Stimulated activated CD4-positive, alpha-beta T cell treated with anti-CD3 and anti-CD28 coated beads, Interleukin-4, amount 100 ng/mL, for 4 hours (primary cell): ENCODE measurements at regions not wholly inside any gene's neighbourhood (a gene's known extent, or its start where the extent isn't known, plus 50 kb on each side); places are given as distances from the start of the nearest gene placed in this dataset.
"Not testable (repeated sequence)": the region's sequence is repeated elsewhere in the genome, so short reads cannot be mapped to it uniquely, and the experiment has no call there.

Experiments used
- DNase-seq, 2 experiments: peaks; one replicate each; pipeline ENCODE4 v3.0.0-alpha.2; 2020

DNA sequence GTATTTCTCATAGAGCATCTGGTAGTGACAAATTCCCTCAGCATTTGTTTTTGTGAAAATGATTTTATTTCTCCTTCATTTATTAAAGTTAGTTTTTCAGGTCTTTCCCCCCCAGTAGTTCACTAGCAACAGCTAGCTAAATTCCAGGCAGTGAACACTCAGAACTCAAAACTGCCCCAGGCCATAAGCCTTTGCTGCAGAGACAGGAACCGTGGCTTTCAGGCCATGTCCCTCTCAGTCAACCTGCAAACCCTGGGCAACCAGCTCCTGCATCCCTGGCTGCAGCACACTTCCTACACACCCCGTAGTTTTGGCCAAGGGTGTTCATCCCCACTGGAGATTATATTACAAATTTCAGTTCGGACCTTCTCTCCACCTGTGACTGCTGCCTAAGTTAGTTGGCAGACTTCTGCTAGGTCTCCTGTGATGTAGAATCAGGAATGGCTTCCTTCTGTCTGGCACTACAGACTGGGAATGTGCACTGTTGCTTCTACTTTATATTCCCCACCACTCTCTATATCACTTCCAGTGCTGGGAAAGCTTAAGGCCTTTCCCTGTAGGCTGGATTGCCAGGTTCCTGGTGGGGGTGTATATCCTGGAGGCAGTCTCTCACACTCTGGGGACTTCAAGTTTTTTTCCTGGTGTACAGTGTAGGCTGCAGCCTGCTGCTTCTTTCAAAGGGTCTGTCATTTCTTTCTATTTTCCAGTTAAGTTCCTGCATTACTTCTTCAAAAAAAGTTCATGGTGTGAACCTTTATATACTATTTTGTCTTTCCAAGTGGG lies 924.4 kb upstream of the LRFN5 start:
- no peak for DNase-seq

DNA sequence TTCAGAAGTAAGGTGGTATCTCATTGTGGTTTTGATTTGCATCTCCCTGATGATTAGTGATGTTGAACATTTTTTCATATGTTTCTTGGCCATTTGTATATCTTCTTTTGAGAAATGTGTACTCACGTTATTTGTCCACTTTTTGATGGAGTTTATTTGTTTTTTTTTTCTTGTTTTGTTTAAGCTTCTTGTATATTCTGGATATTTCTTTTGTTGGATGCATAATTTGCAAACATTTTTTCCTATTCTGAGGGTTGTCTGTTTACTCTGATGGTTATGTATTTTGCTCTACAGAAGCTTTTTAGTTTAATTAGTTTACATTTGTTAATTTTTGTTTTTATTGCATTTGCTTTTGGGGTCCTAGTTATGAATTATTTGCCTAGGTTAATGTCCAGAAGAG lies 927.4 kb upstream of the LRFN5 start:
- DNase-seq, result no peak

DNA sequence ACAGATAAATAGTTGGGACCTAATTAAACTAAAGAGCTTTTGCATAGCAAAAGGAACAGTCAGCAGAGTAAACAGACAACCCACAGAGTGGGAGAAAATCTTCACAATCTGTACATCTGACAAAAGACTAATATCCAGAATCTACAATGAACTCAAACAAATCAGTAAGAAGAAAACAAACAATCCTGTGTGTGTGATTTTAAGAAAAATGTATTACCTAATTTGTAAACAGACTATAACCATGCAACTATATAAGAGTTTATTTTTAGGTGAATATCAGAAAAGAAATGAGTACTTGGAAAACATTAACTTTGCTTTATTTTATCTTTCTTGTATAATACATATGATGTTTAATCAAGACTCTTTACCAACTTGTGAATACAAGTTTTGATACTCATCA lies 929.5 kb upstream of the LRFN5 start:
- DNase-seq, result not testable (repeated sequence)

DNA sequence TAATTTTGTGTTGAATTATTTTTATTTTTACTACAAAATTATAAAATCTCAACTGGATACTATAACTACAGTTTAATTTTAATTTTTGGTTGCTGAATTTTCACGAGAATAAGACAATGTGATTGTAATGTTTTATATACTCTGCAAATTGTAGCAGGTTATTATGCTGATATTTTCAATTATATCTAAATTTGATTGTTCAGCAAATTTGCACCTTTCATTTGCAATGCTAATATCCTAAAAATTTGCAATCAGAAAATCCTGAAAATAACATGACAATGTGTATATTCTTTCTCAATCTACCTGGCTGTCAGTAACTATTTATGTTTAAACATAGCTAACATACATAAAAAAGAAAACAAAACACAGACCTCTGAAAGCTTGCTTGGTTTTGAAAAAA lies 932.2 kb upstream of the LRFN5 start:
- no peak for DNase-seq

DNA sequence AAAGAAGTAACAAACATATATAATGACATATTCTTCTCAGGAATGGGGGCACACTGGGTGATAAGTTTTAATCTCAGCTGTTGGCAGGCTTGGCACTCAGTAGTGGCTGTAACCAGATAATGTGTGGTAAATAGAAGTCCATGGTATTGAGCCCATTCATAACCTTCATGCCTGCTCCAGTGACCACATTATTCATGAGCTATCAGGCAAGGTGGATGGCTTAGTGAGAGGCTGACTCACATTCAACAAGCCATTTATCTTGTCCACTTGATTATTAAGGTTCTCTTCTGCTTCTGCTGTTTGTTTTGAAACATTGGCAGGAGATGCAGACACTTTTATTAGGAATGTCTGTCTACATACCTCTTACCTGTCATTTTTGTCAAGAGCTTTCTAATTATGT lies 950.4 kb upstream of the LRFN5 start:
- no peak for DNase-seq

DNA sequence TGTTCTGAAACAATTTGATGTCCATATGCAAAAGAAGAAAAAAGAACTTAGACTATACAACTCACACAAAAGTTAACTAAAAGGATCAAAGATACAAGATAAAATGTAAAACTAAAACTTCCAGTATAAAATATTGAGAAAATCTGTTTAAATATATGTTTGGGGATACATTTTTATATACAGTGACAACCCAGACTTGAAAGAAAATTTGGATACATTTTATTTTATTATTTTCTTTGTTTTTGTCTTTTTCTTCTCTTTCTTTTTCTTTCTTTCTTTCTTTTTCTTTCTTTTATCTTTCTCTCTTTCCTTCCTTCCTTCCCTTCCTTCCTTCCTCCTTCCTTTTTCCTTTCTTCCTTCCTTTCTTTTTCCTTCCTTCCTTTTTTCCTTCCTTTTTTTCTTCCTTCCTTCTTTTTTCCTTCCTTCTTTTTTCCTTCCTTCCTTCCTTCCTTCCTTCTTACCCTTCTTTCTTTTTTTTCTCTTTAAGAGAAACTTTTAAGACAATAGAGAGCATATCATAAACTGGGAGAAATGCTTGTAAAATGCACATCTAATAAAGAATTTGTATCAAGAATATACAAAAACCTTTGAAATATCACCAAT lies 954.5 kb upstream of the LRFN5 start:
- DNase-seq, result no peak

DNA sequence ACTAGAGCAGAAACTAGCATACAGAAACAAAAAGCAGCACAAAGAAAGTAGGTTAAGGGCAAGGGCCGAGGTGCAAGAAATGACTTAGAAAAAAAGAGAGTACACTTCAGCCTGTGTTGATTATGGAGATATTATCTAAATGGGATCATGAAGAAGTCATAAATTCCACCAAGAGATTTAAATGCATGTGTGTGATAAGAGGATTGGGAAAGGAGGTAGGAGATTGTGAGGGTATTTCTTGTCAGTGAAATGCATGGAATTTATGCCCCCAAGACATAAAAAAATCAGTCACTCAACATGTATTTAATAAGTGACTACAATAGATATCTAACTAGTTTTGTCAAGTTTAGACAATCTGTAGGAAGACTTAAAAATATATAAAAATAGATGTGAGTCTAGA lies 976.2 kb upstream of the LRFN5 start:
- DNase-seq, result no peak

DNA sequence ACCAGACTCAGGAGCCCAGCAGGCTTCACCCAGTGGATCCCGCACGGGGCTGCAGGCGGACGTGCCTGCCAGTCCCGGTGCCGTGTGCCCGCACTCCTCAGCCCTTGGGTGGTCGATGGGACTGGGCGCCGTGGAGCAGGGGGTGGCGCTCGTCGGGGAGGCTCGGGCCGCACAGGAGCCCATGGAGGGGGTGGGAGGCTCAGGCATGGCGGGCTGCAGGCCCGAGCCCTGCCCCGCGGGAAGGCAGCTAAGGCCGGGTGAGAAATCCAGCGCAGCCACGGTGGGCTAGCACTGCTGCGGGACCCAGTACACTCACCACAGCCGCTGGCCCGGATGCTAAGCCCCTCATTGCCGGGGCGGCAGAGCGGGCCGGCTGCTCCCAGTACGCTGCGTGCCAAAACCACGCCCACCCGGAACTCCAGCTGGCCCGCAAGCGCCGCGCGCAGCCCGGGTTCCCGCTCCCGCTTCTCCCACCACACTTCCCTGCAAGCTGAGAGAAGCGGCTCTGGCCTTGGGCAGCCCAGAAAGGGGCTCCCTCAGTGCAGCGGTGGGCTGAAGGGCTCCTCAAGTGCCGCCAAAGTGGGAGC lies 977.0 kb upstream of the LRFN5 start:
- not testable (repeated sequence) for DNase-seq

DNA sequence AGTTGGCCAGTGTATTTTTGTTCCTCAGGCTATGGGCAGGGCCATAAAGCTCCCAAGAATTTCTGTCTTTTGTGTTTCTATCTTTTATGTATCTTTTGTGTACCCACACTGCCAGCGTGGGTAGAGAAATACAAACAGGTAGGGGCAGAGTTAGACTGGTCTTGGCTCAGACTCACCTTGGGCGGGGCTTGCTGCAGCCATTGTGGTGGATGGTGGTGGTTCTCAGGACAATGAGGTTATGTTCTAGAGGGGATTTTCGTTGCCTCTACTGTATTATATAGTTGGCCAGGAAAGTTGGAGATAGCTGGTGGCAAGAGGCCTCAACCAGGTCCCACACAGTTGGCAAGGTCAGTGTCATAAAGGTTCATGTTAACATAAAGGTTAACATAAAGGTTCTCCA lies 977.5 kb upstream of the LRFN5 start:
- DNase-seq, result no peak

DNA sequence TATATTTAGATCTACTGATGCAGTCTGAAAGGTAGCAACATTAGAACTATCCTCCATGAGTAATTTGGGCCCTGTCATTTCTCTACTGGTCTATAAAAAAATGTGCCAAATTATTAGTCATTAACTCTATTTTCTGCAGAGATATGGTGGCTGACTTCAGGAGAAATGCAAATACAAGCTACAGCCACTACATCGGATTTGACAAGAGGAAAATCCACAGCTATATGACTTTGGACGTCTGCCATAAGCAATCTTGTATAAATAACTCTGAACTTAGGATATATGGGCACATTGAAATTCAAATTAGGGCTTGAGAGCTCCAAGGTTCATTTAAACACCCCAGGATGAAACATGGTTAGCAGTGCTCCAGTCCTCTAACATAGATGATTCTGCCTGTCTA lies 983.0 kb upstream of the LRFN5 start:
- DNase-seq, result no peak

DNA sequence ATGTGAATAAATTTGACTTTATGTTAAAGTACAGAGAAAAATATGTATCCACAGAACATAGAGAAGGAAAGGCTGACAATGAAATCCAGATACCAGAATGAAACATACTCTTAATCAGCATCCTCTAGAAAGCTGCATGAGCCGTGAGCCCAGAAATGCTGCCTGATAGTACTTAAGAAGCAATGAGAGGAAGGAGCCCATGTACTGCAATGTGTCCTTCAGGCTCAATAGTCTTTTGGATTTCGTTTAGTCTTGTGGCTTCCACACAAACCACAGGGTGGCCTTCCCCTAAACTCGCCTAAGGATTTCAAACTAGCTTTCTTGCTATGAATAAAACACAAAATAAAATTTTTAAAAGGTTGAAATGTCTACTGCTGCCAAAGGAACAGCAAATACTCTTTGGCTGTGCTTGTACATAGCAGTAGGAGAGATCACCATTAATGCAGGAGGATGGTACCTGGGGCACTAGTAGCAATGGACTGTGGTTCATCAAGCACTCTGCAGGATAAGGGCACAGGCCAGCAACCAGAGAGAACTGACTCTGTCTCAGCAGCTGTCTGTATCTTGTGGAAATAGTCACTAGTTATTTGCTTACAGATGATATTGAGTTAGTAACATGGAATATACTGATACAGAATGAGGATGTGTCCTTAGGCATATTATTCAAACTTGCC lies 988.3 kb upstream of the LRFN5 start:
- DNase-seq, result no peak

DNA sequence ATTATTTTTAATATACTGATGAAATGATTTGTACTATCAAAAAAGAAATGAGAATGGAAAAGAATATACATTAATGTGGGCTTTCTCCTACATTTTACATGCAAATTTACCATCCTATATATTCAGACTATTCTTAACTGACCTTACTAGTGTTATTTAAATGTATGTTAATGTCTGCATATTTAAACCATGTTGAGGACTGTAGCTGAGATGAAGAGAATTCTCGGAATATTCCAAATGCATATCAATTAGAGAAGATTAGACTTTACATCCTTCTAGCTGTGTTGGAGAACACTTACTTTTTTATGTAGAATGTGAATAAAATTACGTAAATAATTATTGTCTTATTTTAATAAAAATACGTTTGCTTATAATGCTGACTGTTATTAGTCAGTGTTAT lies 990.1 kb upstream of the LRFN5 start:
- no peak for DNase-seq

DNA sequence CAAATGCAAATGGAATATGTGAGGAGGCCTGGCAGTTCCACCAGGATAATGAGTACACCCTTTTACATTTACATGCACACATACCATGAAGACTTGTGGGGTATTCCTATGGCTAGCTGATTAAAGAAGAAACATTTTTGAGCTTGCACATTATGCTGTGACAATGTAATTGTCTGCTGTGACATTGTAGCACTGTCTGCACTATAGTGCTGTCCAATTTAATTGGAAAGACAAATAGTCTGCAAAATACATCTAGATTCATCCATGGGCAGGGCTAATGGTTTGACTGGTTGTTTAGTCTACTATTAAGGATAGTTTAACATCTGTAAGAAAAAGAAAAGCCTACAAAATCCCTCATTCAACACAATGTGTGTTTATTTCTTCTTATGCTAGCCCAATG lies 1005.6 kb upstream of the LRFN5 start:
- DNase-seq, result no peak

DNA sequence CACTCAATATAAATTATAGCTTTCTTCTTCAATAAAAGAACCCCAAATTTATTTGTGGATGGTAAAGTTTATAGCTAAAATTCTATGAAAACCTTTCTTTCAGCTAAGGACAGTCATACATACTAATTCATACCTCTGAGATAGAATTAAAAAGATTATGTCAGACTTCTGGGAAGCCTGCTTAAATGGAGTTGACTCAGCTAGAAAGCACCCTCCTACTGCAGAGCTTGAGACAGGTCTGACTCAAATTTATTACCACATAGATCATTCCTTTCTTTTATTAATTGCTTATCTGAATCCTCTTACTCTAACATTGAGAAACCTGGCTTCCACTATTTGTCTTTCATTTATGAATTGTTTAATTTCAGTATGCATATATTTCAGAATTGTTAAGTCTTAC lies 1007.0 kb upstream of the LRFN5 start:
- DNase-seq, result no peak

DNA sequence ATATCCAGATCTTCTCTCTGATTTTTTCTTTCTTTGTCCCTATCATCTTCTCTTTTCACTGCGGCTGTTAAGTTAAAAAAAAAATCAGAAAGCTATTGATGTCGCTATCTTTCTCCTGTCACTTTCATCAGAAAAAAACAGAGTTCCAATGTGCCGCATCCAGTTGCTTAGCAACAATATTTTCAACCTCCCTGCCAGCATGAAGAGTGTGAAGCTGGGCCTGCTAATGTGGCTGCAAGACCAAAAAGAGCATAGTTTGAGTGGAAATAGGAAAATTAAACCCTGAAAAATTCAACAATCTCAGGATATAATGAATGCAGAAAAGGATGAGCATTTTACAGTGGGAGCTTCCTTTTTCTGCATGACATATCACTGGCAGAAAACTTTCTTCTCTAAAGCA lies 1025.4 kb upstream of the LRFN5 start:
- DNase-seq, result no peak

DNA sequence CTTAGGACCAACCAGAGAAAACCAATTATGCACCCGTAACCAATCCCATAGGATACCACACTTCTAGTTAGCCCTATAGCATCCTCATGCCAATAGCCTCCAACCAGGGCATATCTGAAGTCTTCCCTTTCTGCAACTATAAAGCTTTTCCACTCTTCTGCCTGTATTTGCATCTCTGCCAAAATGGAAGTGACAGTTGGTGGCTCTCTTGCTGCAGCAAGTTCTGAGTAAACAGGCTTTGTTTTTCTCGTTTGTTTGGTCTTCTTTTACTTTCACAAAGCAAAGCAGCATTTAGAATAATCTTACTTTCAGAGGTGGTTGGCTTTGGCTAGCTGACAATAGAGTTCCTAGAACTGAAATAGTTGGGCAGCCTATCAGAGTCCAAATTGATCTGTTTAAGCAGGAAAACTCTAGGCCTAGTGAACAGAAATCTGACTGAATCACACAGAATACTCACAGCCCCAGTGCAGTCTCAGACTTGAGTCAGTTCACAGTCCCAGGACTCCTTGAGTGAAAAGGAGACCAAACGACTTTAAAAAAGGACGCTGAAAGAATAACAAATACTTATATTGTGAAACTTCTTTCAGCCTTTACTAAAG lies 1029.7 kb upstream of the LRFN5 start:
- no peak for DNase-seq

DNA sequence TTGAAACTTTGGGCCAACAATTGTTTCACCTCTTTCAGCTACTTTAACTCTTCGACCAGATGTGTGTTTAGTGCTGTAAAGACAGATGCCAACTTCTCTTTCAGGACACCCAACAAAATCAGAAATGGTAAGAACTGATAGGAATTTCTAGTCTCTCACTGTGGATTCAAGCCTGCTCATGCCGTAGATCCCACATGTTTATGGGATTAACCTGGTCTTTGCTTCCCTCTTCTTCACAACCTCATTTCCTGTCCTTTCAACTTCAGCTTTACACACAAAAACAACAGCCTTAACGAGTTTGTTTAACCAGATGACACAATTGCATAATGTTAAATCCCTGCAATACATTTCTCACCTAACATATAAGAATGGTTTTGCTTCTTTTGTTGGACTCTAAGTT lies 1031.9 kb upstream of the LRFN5 start:
- no peak for DNase-seq

DNA sequence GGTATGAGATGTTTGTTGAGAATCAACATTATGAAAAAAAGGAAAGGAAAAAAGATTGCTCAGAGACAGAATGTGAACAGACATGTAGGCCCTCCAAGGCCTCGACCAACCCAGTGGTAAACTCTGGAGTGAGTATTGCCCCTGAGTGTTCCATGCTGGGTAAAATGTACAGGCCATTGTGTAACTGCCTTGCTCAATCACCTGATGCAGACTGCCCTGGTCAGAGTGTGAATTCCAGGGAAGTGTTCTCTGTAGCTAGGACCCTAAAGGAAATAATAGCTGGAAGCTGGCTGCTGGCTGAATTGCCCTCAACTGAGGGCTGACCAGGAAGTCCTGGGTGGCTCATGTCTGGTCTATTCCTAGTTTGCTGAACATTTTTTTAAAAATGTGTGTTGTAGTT lies 1081.4 kb upstream of the LRFN5 start:
- no peak for DNase-seq

DNA sequence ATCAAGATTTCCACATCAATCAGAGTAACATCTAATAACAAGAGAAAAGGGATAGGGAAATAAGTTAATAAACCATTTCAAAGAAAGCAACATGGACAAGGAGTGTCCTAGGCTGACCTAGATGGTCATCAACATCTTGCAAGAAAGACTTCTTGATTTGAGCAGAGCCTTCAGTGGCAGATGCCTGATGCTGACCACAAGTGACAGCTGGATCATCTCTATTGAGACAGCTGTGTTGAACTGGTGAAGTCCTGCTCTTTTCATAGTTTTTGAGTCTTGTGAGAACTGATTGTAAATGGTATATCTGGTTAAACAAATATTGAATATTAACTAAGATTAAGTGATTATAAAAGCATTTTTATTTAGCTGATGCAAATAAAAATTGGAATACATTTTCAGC lies 1083.6 kb upstream of the LRFN5 start:
- no peak for DNase-seq

DNA sequence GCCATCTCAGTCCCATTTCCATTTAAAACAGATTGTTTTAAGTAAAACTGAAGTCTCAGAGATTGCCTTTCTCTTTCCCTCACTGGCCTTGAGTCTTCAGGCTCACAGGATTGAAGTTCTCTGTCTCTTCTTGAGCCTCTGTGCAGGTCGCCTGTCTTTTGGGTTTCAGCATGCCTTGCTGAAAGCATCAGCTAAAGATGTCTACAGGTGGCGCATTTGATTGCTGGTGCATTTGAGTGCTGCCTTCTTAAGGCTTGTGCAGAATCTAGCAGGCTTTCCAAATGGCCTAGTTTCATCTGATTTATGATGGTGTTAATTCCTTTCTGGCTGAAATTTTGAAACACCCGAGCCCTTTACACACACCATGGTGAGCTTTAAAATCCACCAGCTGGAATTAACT lies 1062.2 kb upstream of the FBXO33 start:
- DNase-seq, result no peak

DNA sequence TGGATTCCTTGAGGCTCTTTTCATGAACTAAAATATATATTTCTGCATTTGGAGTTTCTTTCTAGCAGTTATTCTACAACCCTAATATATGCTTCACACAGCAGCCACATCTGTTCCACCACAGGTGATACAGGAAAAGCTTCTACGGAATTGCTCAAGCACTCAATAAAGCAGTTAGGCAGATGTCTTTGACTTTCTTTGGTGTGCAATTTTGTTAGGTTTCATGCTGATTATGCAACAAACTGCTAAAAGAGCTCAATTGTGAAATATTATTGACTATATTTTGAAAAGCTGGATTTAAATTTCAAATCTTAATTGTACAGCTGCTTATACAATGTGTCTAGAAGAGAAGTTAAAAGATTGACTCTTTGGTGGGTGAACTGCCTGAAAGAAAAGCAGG lies 1055.6 kb upstream of the FBXO33 start:
- no peak for DNase-seq

DNA sequence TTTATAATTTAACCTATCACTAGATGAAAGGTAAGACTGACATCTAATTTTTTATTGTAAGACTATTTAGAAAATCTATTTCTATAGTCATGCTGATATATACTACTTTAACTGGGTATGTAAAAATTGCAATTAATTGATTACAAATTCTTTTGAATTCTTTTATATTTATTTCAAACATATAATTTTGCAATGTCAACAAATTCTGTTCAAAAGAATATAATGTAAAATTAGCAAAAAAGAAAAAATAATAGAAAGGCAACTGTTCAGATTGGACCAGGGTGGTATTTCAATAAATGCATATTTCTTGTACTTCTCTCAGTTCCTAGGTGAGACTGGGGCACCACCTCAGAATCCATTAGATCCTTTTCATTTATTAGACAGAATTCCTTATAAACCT lies 1053.5 kb upstream of the FBXO33 start:
- DNase-seq, result no peak

DNA sequence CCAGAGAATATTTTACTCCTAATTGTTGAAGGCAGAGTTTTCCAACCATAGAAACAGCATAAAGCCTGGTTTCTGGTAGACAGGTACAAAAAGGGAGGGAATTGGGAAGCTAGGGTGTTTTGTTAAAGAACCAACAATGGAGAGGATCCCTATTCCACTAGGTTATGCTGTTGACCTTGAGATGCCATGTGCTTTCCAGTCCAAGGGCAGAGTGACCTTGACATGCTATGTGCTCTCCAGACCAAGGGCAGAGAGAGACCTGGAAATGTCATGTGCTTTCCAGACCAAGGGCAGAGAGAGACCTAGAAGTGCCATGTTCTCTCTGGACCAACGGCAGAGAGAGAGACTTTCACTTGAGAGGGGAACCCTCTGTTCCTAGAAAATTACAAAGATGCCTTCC lies 1043.8 kb upstream of the FBXO33 start:
- no peak for DNase-seq

DNA sequence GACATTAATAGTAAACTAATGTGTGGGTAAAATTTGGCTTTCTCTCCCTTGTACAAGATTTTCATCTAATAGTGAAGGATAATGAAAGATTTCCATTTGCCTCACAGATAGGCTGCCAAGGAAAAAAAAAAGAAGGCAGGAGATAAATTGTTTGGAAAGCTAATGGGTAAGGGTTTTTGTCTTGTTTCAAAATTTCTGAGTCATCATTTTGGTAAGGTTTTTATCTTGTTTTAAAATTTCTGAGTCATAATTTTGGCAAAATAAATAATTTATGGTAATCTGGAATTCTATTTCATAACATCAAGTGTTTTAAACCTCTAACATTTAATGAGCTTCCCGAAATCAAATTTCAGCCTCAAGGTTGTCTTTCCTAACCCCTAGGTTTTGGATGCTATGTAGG lies 1035.7 kb upstream of the FBXO33 start:
- no peak for DNase-seq
